HepG2 (cell line): ENCODE measurements at regions not wholly inside any gene's neighbourhood (a gene's known extent, or its start where the extent isn't known, plus 50 kb on each side); places are given as distances from the start of the nearest gene placed in this dataset.

Experiments used
- ATAC-seq: fragments of 200-7000 bp; cut with Tn5 transposase; 3 replicates; pipeline ENCODE4 v1.9.1; 2020; ENCODE audit warnings: mild to moderate bottlenecking, moderate library complexity
- BruUV-seq: library from RNA; stranded (reverse); fragments of 400-500 nt; replicated peaks from 2 replicates; lab custom pipeline; 2021; lab: Mats Ljungman, UMichigan
- CTCF ChIA-PET: fragments of 300-600 bp; formaldehyde crosslinking; extraction: SDS; loops from one replicate; lab custom pipeline; 2021; ENCODE audit warnings: low total read pairs, inconsistent platforms, low intra/inter-chr PET ratio; lab: Yijun Ruan, JAX
- POLR2A ChIA-PET: fragments of 350-600 bp; sonication (Branson Sonifier 250); formaldehyde crosslinking; loops from one replicate; lab custom pipeline; 2020; ENCODE audit warnings: antibody characterized with exemption, inconsistent platforms; lab: Yijun Ruan, JAX
- DNase-seq: peaks from one replicate; pipeline ENCODE4 v3.0.0-alpha.2; 2015; ENCODE audit warnings: low spot score
- FAIRE-seq: peaks from 3 replicates; lab custom pipeline; 2011; peaks lifted over from hg19 to GRCh38; lab: Jason Lieb, UNC
- H2AFZ ChIP-seq: one replicate; pipeline ENCODE4 v1.6.1; 2011; ENCODE audit warnings: low read length, inconsistent platforms
- H3K27ac ChIP-seq: fragments of 300-600 bp; 3 replicates; pipeline ENCODE4 v1.8.0; 2011; ENCODE audit warnings: mixed run types, mild to moderate bottlenecking, mixed read lengths, low read length, inconsistent platforms; ENCODE audit not compliant: insufficient read depth; ENCODE audit errors: extremely low read length
- H3K27me3 ChIP-seq, 2 experiments: fragments of 200-600 bp in 1 of 2; 2 replicates in 1 of 2; 3 replicates in 1 of 2; pipeline versions ENCODE4 v1.6.0 to v1.8.0; 2011; ENCODE audit warnings: low read length in 2 of 2, mild to moderate bottlenecking in 2 of 2, moderate library complexity in 2 of 2, inconsistent platforms in 1 of 2; ENCODE audit not compliant: insufficient read depth in 2 of 2, control insufficient read depth in 1 of 2
- H3K36me3 ChIP-seq, 2 experiments: fragments of 200-600 bp in 1 of 2; replicated peaks in 1 of 2; 2 replicates in 1 of 2; 3 replicates in 1 of 2; pipeline versions ENCODE4 v1.5.1 to v1.8.0; 2011; ENCODE audit warnings: low read length in 2 of 2, inconsistent platforms in 1 of 2; ENCODE audit not compliant: insufficient read depth in 2 of 2, control insufficient read depth in 1 of 2
- H3K4me1 ChIP-seq: 2 replicates; pipeline ENCODE4 v1.5.1; 2012; ENCODE audit warnings: low read length, inconsistent platforms; ENCODE audit not compliant: insufficient read depth
- H3K4me2 ChIP-seq: 2 replicates; pipeline ENCODE4 v1.6.0; 2011; ENCODE audit warnings: low read depth, low read length, inconsistent platforms
- H3K4me3 ChIP-seq, 3 experiments: fragments of 200-600 bp in 1 of 3; sonication (generic), shearing (Covaris generic) in 1 of 3; replicated peaks in 1 of 3; 2 replicates each; pipeline ENCODE4 v1.5.1; 2011 to 2016; ENCODE audit warnings: low read length in 3 of 3, inconsistent platforms in 2 of 3, low read depth in 2 of 3, mild to moderate bottlenecking in 2 of 3, control low read depth in 1 of 3, mixed read lengths in 1 of 3; ENCODE audit not compliant: insufficient read depth in 1 of 3
- H3K79me2 ChIP-seq: one replicate; pipeline ENCODE4 v1.6.1; 2011; ENCODE audit warnings: low read length, inconsistent platforms; ENCODE audit not compliant: insufficient read depth
- H3K9ac ChIP-seq: 2 replicates; pipeline ENCODE4 v1.6.0; 2011; ENCODE audit warnings: mild to moderate bottlenecking, low read depth, low read length, inconsistent platforms; ENCODE audit not compliant: insufficient read depth
- H3K9me3 ChIP-seq: 2 replicates; pipeline ENCODE4 v1.5.1; 2012; ENCODE audit warnings: mild to moderate bottlenecking, low read length
- H4K20me1 ChIP-seq: 2 replicates; pipeline ENCODE4 v1.6.0; 2011; ENCODE audit warnings: inconsistent platforms, mild to moderate bottlenecking, low read length, moderate library complexity; ENCODE audit not compliant: insufficient read depth
- BRCA1 ChIP-seq: sonication (generic); formaldehyde crosslinking; IDR thresholded peaks from 2 replicates; pipeline ENCODE4 v1.4.0; 2020; ENCODE audit warnings: missing genetic modification reagents
- CEBPZ ChIP-seq: IDR thresholded peaks from 2 replicates; pipeline ENCODE4 v1.6.1; 2012; ENCODE audit warnings: low read length, improper control_type of control experiment
- EEA1 ChIP-seq: sonication (generic); formaldehyde crosslinking; IDR thresholded peaks from 2 replicates; pipeline ENCODE4 v1.5.1; 2020; ENCODE audit warnings: mild to moderate bottlenecking, missing genetic modification reagents, borderline replicate concordance
- HMGXB3 ChIP-seq: sonication (generic); formaldehyde crosslinking; IDR thresholded peaks from 2 replicates; pipeline ENCODE4 v1.4.0; 2020; ENCODE audit warnings: missing genetic modification reagents, borderline replicate concordance
- PAF1 ChIP-seq: IDR thresholded peaks from 2 replicates; pipeline ENCODE4 v1.6.1; 2016; ENCODE audit warnings: missing genetic modification reagents, missing compliant biosample characterization
- SOX6 ChIP-seq, 2 experiments: fragments of 450-650 bp in 1 of 2; sonication (generic) in 1 of 2; formaldehyde crosslinking in 1 of 2; IDR thresholded peaks; 2 replicates each; pipeline versions ENCODE4 v1.4.0 to v1.6.1; 2017 to 2020; ENCODE audit warnings: antibody characterized with exemption in 1 of 2, mild to moderate bottlenecking in 1 of 2, missing genetic modification reagents in 1 of 2
- UBTF ChIP-seq: sonication (generic); formaldehyde crosslinking; IDR thresholded peaks from 2 replicates; pipeline ENCODE4 v1.4.0; 2020; ENCODE audit warnings: mild to moderate bottlenecking, missing genetic modification reagents
- ZKSCAN8 ChIP-seq: IDR thresholded peaks from 2 replicates; pipeline ENCODE4 v1.6.1; 2016; ENCODE audit warnings: borderline replicate concordance, missing genetic modification reagents, missing compliant biosample characterization
- WGBS: methylation state at CpG from one replicate; pipeline ENCODE4 v1.1.6; 2017; ENCODE audit warnings: low lambda C conversion rate; 5-methylcytosine and 5-hydroxymethylcytosine counted together
- in situ Hi-C: cut with HindIII; loops from 2 replicates; pipeline ENCODE4 v1.10.0; 2017; ENCODE audit warnings: low pct_unique_long_range_greater_than_20kb; ENCODE audit not compliant: extremely low pct_ligation_motif_present
- intact Hi-C: fragments of 100-400 bp; cut with micrococcal nuclease; formaldehyde crosslinking; loops from one replicate; pipeline ENCODE4 v1.10.0; 2022; ENCODE audit not compliant: unreplicated experiment

- H3K4me2 ChIP-seq, result no peak overlapping the region
- no peak for ATAC-seq
- 0% methylated on average over 1 of the region's 1 CpG for WGBS
- no peaks in the 10 kb centered on the region for H3K4me1 ChIP-seq
- ChIA-PET POLR2A (no interaction called here), CTCF (no interaction called here)
- DNase-seq, result no peak
- no peaks in the 10 kb centered on the region for H3K79me2 ChIP-seq
- TF ChIP-seq PAF1 (CRISPR knock-in tag), result no peak
- TF ChIP-seq EEA1, result no peak
- TF ChIP-seq HMGXB3 (CRISPR knock-in tag), result no peak
- TF ChIP-seq ZKSCAN8 (CRISPR knock-in tag), result no peak
- TF ChIP-seq SOX6 (IDR thresholded peaks at IDR 0.05), result no peak
- TF ChIP-seq SOX6 (CRISPR knock-in tag; IDR thresholded peaks at IDR 0.05), result no peak
- TF ChIP-seq CEBPZ, result no peak
- no peak for TF ChIP-seq UBTF (CRISPR knock-in tag)
- no peak for TF ChIP-seq BRCA1 (CRISPR knock-in tag)
- no peaks in the 10 kb centered on the region for H3K27me3 ChIP-seq
- no peaks in the 10 kb centered on the region for H3K36me3 ChIP-seq
- no peaks in the 10 kb centered on the region for H4K20me1 ChIP-seq
- intact Hi-C loops (no loop called here), in situ Hi-C loops (no loop called here)
- no peak overlapping the region for H3K4me3 ChIP-seq
- H2AFZ ChIP-seq, result no peak overlapping the region
- no peak overlapping the region for H3K27ac ChIP-seq
- FAIRE-seq, result no peak
- BruUV-seq, result no TSS peak
- no peaks in the 10 kb centered on the region for H3K9me3 ChIP-seq
- no peak overlapping the region for H3K9ac ChIP-seq
Observed at GRCh38 chr13:73428706-73429105, 369.9 kb downstream of the KLF5 start.
